K562 (cell line): ENCODE measurements at regions not wholly inside any gene's neighbourhood (a gene's known extent, or its start where the extent isn't known, plus 50 kb on each side); places are given as distances from the start of the nearest gene placed in this dataset.

Experiments used
- ATAC-seq: fragments of 200-7000 bp; cut with Tn5 transposase; 3 replicates; pipeline ENCODE4 v1.9.1; 2020; ENCODE audit warnings: moderate library complexity
- BruUV-seq: library from RNA; stranded (reverse); fragments of 400-500 nt; replicated peaks from 2 replicates; lab custom pipeline; 2021; lab: Mats Ljungman, UMichigan
- CTCF ChIA-PET: fragments of 300-600 bp; formaldehyde crosslinking; extraction: SDS; loops from one replicate; lab custom pipeline; 2021; ENCODE audit warnings: low intra/inter-chr PET ratio; lab: Yijun Ruan, JAX
- POLR2A ChIA-PET: fragments of 300-600, 350-650 bp; sonication (Branson Sonifier 250); formaldehyde crosslinking; extraction: SDS; loops from one replicate; lab custom pipeline; 2021; ENCODE audit warnings: antibody characterized with exemption, inconsistent platforms; lab: Yijun Ruan, JAX
- DNase-seq, 4 experiments: peaks; one replicate each; pipeline versions ENCODE4 v3.0.0 to v3.0.0-alpha.2; 2011 to 2018; ENCODE audit warnings: low spot score in 3 of 4, mixed read lengths in 3 of 4; ENCODE audit errors: extremely low read depth in 1 of 4
- FAIRE-seq: peaks from 2 replicates; lab custom pipeline; 2011; peaks lifted over from hg19 to GRCh38; lab: Jason Lieb, UNC
- H2AFZ ChIP-seq: 2 replicates; pipeline ENCODE4 v1.6.0; 2011; ENCODE audit warnings: low read depth, low read length, control low read depth, inconsistent platforms
- H3K27ac ChIP-seq: fragments of 200-600 bp; 3 replicates; pipeline ENCODE4 v1.8.0; 2011; ENCODE audit warnings: low read depth, mild to moderate bottlenecking, control low read depth, inconsistent platforms, low read length, moderate library complexity, mixed read lengths; ENCODE audit errors: extremely low read depth
- H3K27me3 ChIP-seq, 2 experiments: fragments of 300-600 bp in 1 of 2; 2 replicates in 1 of 2; 3 replicates in 1 of 2; pipeline versions ENCODE4 v1.6.0 to v1.8.0; 2011; ENCODE audit warnings: inconsistent platforms in 2 of 2, low read length in 2 of 2, mild to moderate bottlenecking in 1 of 2, mixed read lengths in 1 of 2, moderate library complexity in 1 of 2; ENCODE audit not compliant: control insufficient read depth in 2 of 2, insufficient read depth in 2 of 2
- H3K36me3 ChIP-seq: fragments of 300-600 bp; 3 replicates; pipeline ENCODE4 v1.8.0; 2011; ENCODE audit warnings: mild to moderate bottlenecking, low read length, inconsistent platforms; ENCODE audit not compliant: control insufficient read depth, insufficient read depth
- H3K4me1 ChIP-seq, 2 experiments: fragments of 200-600 bp in 1 of 2; replicated peaks in 1 of 2; 2 replicates in 1 of 2; 3 replicates in 1 of 2; pipeline versions ENCODE4 v1.5.1 to v1.8.0; 2011; ENCODE audit warnings: inconsistent platforms in 2 of 2, low read length in 2 of 2, mild to moderate bottlenecking in 1 of 2, mixed read lengths in 1 of 2, moderate library complexity in 1 of 2; ENCODE audit not compliant: control insufficient read depth in 2 of 2, insufficient read depth in 2 of 2
- H3K4me2 ChIP-seq: 2 replicates; pipeline ENCODE4 v1.6.1; 2011; ENCODE audit warnings: low read length, control low read depth, inconsistent platforms, mixed read lengths; ENCODE audit not compliant: insufficient read depth
- H3K4me3 ChIP-seq: fragments of 200-600 bp; sonication (generic), shearing (Covaris generic); 2 replicates; pipeline ENCODE4 v1.5.1; 2016; ENCODE audit warnings: control low read depth, inconsistent platforms
- H3K79me2 ChIP-seq: fragments of 200-600 bp; 3 replicates; pipeline ENCODE4 v1.8.0; 2011; ENCODE audit warnings: low read length, inconsistent platforms; ENCODE audit not compliant: control insufficient read depth, insufficient read depth
- H3K9ac ChIP-seq, 2 experiments: 2 replicates each; pipeline versions ENCODE4 v1.6.0 to v1.6.1; 2011; ENCODE audit warnings: low read depth in 2 of 2, low read length in 2 of 2, control low read depth in 1 of 2, inconsistent platforms in 1 of 2, mild to moderate bottlenecking in 1 of 2, mixed read lengths in 1 of 2; ENCODE audit not compliant: insufficient read depth in 1 of 2
- H3K9me1 ChIP-seq: one replicate; pipeline ENCODE4 v1.6.0; 2011; ENCODE audit warnings: inconsistent platforms, mild to moderate bottlenecking, low read length, moderate library complexity; ENCODE audit not compliant: control insufficient read depth, insufficient read depth
- H3K9me3 ChIP-seq: replicated peaks from 2 replicates; pipeline ENCODE4 v1.5.1; 2011; ENCODE audit warnings: low read depth, low read length, inconsistent platforms; ENCODE audit not compliant: control insufficient read depth, insufficient read depth
- H4K20me1 ChIP-seq: replicated peaks from 2 replicates; pipeline ENCODE4 v1.6.1; 2011; ENCODE audit warnings: low read length, inconsistent platforms, mixed read lengths; ENCODE audit not compliant: control insufficient read depth, insufficient read depth
- GABPB1 ChIP-seq: sonication (generic); formaldehyde crosslinking; IDR thresholded peaks from 2 replicates; pipeline ENCODE4 v1.8.0; 2022; ENCODE audit warnings: mild to moderate bottlenecking, missing genetic modification reagents
- GATA2 ChIP-seq: sonication (generic); formaldehyde crosslinking; IDR thresholded peaks from 2 replicates; pipeline ENCODE4 v1.4.0; 2020; ENCODE audit warnings: mild to moderate bottlenecking, missing genetic modification reagents
- HMGN3 ChIP-seq: IDR thresholded peaks from 2 replicates; pipeline ENCODE4 v1.6.1; 2011; ENCODE audit warnings: borderline replicate concordance, low read depth, mild to moderate bottlenecking, mixed read lengths, low read length; ENCODE audit not compliant: insufficient read length; ENCODE audit errors: extremely low read depth
- HNRNPLL ChIP-seq: fragments of 200-400 bp; formaldehyde crosslinking; IDR thresholded peaks from 2 replicates; pipeline ENCODE4 v1.6.1; 2017; ENCODE audit warnings: low read length, low read depth, mild to moderate bottlenecking; ENCODE audit not compliant: poor library complexity, severe bottlenecking
- IRF2 ChIP-seq: sonication (generic); formaldehyde crosslinking; IDR thresholded peaks from 2 replicates; pipeline ENCODE4 v1.8.1; 2022; ENCODE audit warnings: mild to moderate bottlenecking, missing genetic modification reagents
- POLR2A ChIP-seq: fragments of 450-650 bp; conservative IDR thresholded peaks from 2 replicates; pipeline ENCODE4 v1.6.1; 2016
- SIN3A ChIP-seq, 2 experiments: fragments of 150-350 bp in 1 of 2; IDR thresholded peaks; 2 replicates each; pipeline ENCODE4 v1.6.1; 2011 to 2016; ENCODE audit warnings: borderline replicate concordance in 2 of 2, low read depth in 2 of 2, low read length in 2 of 2, mild to moderate bottlenecking in 2 of 2, moderate library complexity in 2 of 2; ENCODE audit not compliant: control insufficient read depth in 1 of 2
- TOE1 ChIP-seq, 2 experiments: fragments of 450-650 bp in 1 of 2; sonication (generic) in 1 of 2; formaldehyde crosslinking in 1 of 2; IDR thresholded peaks; 2 replicates each; pipeline versions ENCODE4 v1.7.1 to v1.8.0; 2016 to 2022; ENCODE audit warnings: borderline replicate concordance in 2 of 2, mild to moderate bottlenecking in 2 of 2, antibody characterized with exemption in 1 of 2, inconsistent platforms in 1 of 2, low read depth in 1 of 2, missing genetic modification reagents in 1 of 2, moderate library complexity in 1 of 2
- XRCC3 ChIP-seq: fragments of 450-650 bp; IDR thresholded peaks from 2 replicates; pipeline ENCODE4 v1.6.1; 2017; ENCODE audit warnings: mild to moderate bottlenecking, moderate library complexity
- ZNF263 ChIP-seq: sonication (generic); formaldehyde crosslinking; IDR thresholded peaks from 2 replicates; pipeline ENCODE4 v1.8.0; 2022; ENCODE audit warnings: mild to moderate bottlenecking, missing genetic modification reagents, borderline replicate concordance
- WGBS: fragments of 100-300 bp; shearing (Covaris generic); methylation state at CpG from one replicate; pipeline ENCODE4 v1.1.6; 2016; ENCODE audit warnings: low coverage, mixed read lengths; ENCODE audit not compliant: insufficient coverage; ENCODE audit errors: missing lambda C conversion rate; 5-methylcytosine and 5-hydroxymethylcytosine counted together
- in situ Hi-C: fragments of 300-500 bp; cut with MboI; formaldehyde crosslinking; loops from 4 replicates; pipeline ENCODE4 v1.15.0; 2018; ENCODE audit warnings: inconsistent platforms, mixed read lengths
- intact Hi-C: fragments of 100-400 bp; cut with micrococcal nuclease; formaldehyde crosslinking; loops from 2 replicates; pipeline ENCODE4 v1.14.2; 2022
- TF ChIP-seq, protein P1 (sequence below): fragments of 450-650 bp; IDR thresholded peaks from 2 replicates; pipeline ENCODE4 v1.6.1; 2018; ENCODE audit warnings: mild to moderate bottlenecking, low read depth; ENCODE audit not compliant: partially characterized antibody
- TF ChIP-seq, protein P2 (sequence below): sonication (generic); formaldehyde crosslinking; IDR thresholded peaks from 2 replicates; pipeline ENCODE4 v1.8.0; 2022; ENCODE audit warnings: mild to moderate bottlenecking, missing genetic modification reagents

DNA sequence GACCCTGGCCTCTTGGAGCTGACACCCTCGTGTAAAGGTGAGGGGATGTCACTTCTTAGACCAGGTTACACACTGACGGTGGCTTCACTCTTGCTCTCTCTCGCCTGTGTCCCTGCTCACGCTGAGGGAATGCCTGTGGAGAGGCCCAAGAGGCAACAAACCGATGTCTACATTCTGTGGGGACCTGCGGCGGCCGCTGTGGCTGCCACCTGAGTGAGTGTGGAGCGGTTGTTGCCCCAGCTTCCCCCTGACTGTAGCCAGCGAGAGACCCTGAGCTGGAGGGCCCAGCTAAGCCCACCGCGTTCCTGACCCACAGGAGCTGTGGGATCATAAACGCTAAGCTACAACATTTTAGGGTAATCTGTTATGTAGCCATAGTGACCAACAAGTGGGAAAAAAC is 55.7 kb upstream of the ASAP2 start:
- Histone ChIP-seq H3K4me1 (peaks cover 0 to 11% of the 10 kb centered on the region in 2 experiments; a peak in 1 of 5 replicates), H3K4me2 (no peak overlapping the region), H3K36me3 (no peaks in the 10 kb centered on the region), H3K9ac (no peak overlapping the region), H3K79me2 (no peaks in the 10 kb centered on the region), H3K9me1 (no peaks in the 10 kb centered on the region), H2AFZ (no peak overlapping the region), H4K20me1 (0 out of 2 replicates have a peak, but pooled peaks cover 3% of the 10 kb centered on the region), H3K9me3 (no peaks in the 10 kb centered on the region), H3K27ac (no peak overlapping the region), H3K4me3 (no peak overlapping the region), H3K27me3 (peaks cover 36 to 87% of the 10 kb centered on the region in 2 experiments)
- intact Hi-C loops: no loop called here
- 25% methylated on average over 13 of the region's 13 CpGs for WGBS
- TF ChIP-seq, protein P1, sequence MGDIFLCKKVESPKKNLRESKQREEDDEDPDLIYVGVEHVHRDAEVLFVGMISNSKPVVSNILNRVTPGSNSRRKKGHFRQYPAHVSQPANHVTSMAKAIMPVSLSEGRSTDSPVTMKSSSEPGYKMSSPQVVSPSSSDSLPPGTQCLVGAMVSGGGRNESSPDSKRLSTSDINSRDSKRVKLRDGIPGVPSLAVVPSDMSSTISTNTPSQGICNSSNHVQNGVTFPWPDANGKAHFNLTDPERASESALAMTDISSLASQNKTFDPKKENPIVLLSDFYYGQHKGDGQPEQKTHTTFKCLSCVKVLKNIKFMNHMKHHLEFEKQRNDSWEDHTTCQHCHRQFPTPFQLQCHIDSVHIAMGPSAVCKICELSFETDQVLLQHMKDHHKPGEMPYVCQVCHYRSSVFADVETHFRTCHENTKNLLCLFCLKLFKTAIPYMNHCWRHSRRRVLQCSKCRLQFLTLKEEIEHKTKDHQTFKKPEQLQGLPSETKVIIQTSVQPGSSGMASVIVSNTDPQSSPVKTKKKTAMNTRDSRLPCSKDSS: no peak
- TF ChIP-seq ZNF263 (CRISPR knock-in tag) (no peak), HNRNPLL (no peak), IRF2 (no peak), HMGN3 (no peak), SIN3A (IDR thresholded peaks at IDR 0.05; ENCODE audit: borderline replicate concordance in 2 of 2, control insufficient read depth in 1 of 2, low read depth in 2 of 2, low read length in 2 of 2) (no peak), GABPB1 (CRISPR knock-in tag) (no peak), XRCC3 (no peak), TOE1 (IDR thresholded peaks at IDR 0.05; ENCODE audit: borderline replicate concordance) (no peak), TOE1 (CRISPR knock-in tag; IDR thresholded peaks at IDR 0.05; ENCODE audit: borderline replicate concordance, low read depth) (no peak), POLR2A (no peak), GATA2 (CRISPR knock-in tag) (no peak)
- TF ChIP-seq, protein P2, sequence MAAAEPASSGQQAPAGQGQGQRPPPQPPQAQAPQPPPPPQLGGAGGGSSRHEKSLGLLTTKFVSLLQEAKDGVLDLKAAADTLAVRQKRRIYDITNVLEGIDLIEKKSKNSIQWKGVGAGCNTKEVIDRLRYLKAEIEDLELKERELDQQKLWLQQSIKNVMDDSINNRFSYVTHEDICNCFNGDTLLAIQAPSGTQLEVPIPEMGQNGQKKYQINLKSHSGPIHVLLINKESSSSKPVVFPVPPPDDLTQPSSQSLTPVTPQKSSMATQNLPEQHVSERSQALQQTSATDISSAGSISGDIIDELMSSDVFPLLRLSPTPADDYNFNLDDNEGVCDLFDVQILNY (CRISPR knock-in tag): no peak
- ChIA-PET POLR2A (interaction anchor here (0.7 kb wide), 1 partner anchor 193 kb away, joined by 5 read pairs; no protein-coding TSS in a partner anchor), CTCF (no interaction called here)
- no peak for DNase-seq
- BruUV-seq: no TSS peak
- in situ Hi-C loops: no loop called here
- FAIRE-seq: no peak
- 0 out of 3 replicates have a peak, but pooled peaks have one; percentile 13 for ATAC-seq
